ENCODE measurements at regions not wholly inside any gene's neighbourhood (a gene's known extent, or its start where the extent isn't known, plus 50 kb on each side); places are given as distances from the start of the nearest gene placed in this dataset.

DNA sequence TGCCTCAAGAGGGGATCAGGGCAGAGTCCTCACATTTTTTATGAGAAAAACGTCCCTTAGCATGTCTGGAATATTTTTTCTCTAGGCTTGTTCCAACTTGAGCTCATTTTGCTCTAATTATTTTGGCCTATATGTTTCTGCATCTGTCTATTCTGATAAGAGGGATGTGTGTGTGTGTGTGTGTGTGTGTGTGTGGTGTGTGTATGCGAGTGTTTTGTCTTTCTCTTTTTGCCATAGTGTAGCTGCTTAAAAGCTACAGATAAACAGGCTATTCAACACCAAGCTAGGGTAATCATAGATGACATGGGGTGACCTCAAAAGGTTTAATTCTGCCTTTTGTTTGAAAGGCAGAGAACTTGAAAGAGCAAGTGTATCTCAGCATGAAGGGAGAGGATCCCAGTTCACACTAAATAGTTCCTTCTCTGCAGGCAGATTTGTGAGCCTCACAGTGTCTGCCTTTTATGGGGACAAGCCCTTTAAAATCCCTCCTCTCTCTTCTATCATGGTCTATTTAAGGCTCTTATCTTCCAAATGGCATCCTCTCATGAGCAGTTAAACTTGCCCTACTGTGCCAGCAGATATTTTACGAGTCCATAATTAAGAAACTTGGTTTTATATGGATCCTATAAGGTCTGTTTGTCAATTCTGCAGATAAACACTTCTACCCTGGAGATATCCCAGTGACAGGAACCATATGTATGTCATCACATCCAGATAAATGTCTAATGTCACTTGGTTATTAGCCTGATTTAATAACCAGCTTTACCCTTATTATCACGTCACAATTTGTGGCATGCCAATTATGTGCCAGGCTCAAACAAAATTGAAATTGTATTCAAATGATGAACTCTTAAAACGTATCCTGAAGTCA is 202.9 kb upstream of the MTPN start (continued):
- no peak for TF ChIP-seq RARB (CRISPR knock-in tag; IDR thresholded peaks at IDR 0.05)
- no peak for TF ChIP-seq BHLHE40 (IDR thresholded peaks at IDR 0.05; ENCODE audit: low read depth, low read length)
- no peak for TF ChIP-seq RNF2 (IDR thresholded peaks at IDR 0.05; ENCODE audit: borderline replicate concordance, low read depth)
- no peak for TF ChIP-seq MAZ (IDR thresholded peaks at IDR 0.05; ENCODE audit: borderline replicate concordance, low read depth, low read length)
- TF ChIP-seq CHD4 (IDR thresholded peaks at IDR 0.05; ENCODE audit: borderline replicate concordance): no peak
- no peak for TF ChIP-seq KDM1A (IDR thresholded peaks at IDR 0.05; ENCODE audit: low read depth)
- no peak for TF ChIP-seq RCOR1 (IDR thresholded peaks at IDR 0.05; ENCODE audit: low read depth, low read length)
- TF ChIP-seq EHMT2 (IDR thresholded peaks at IDR 0.05; ENCODE audit: low read depth): no peak
- no peak for TF ChIP-seq NFE2L2 (conservative IDR thresholded peaks at IDR 0.05; ENCODE audit: low read length)

DNA sequence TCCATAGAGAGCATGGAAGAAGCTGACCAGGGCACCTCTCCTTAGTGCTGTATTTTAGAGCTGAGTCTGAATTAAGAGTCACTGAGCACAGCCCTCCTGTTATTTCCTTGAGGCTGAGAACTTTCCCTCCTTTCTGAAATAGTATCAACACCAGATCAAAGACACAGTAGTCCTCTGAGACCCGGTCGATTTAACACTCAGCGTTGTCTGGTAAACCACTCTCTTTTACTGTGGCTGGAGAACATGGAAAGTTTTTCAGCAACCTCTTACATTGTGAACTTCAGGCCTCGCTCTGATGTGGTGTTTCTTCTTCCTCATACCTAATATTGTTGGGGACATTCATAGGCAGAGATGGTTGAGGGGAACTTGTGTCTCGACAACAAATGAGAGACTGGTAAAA is 202.0 kb upstream of the MTPN start:
- no peak overlapping the region for H3K27ac ChIP-seq
- no peaks in the 10 kb centered on the region for H3K9me3 ChIP-seq
- ATAC-seq: no peak
- H3K4me2 ChIP-seq: no peak overlapping the region
- CTCF ChIA-PET: interaction anchor here (1.0 kb wide), 1 partner anchor 381 kb away, joined by 3 read pairs; no protein-coding TSS in a partner anchor
- no peak for TF ChIP-seq ZNF302 (CRISPR knock-in tag; IDR thresholded peaks at IDR 0.05)
- TF ChIP-seq, protein P1, sequence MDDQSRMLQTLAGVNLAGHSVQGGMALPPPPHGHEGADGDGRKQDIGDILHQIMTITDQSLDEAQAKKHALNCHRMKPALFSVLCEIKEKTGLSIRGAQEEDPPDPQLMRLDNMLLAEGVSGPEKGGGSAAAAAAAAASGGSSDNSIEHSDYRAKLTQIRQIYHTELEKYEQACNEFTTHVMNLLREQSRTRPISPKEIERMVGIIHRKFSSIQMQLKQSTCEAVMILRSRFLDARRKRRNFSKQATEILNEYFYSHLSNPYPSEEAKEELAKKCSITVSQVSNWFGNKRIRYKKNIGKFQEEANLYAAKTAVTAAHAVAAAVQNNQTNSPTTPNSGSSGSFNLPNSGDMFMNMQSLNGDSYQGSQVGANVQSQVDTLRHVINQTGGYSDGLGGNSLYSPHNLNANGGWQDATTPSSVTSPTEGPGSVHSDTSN (IDR thresholded peaks at IDR 0.05): no peak
- no peaks in the 10 kb centered on the region for H3K4me1 ChIP-seq
- no peak overlapping the region for H3K4me3 ChIP-seq
- WGBS (ENCODE audit: missing lambda C conversion rate): 13% methylated on average over 5 of the region's 5 CpGs
- no peak for DNase-seq (ENCODE audit: low read depth in 1 of 2, low spot score in 1 of 2)
- POLR2A ChIA-PET: no interaction called here
- FAIRE-seq: no peak

DNA sequence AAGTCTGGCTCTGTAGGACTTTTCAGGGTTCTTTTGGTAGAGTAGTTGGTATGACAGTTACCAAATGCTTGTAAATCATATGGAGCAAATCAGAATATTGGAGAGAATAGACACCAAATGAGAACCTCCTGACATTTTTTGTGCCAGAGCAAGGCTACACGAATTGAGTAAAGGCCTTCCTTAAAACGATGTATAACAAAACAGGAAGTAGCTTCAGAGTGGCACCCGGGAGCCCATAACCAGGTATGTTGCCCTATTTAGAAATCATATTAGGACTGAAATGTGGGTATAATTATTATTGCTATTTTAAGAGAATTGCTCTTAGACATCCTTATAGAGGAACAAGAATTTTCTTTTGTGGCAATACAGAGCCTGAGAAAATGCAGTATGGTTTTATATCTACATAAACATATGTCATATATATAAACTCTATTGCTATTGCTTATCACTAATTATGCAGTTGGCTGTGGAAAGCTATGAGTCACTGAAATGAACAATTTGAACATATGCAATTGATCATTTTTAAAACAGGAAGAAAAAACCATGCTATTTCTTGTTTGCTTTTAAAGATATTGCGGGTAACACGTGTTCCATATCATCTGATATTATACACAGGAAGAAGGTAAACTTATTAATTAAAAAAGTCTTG is 197.4 kb upstream of the MTPN start:
- H3K4me3 ChIP-seq: no peak overlapping the region
- no peak for TF ChIP-seq CBX8 (IDR thresholded peaks at IDR 0.05)
- TF ChIP-seq, protein P2, sequence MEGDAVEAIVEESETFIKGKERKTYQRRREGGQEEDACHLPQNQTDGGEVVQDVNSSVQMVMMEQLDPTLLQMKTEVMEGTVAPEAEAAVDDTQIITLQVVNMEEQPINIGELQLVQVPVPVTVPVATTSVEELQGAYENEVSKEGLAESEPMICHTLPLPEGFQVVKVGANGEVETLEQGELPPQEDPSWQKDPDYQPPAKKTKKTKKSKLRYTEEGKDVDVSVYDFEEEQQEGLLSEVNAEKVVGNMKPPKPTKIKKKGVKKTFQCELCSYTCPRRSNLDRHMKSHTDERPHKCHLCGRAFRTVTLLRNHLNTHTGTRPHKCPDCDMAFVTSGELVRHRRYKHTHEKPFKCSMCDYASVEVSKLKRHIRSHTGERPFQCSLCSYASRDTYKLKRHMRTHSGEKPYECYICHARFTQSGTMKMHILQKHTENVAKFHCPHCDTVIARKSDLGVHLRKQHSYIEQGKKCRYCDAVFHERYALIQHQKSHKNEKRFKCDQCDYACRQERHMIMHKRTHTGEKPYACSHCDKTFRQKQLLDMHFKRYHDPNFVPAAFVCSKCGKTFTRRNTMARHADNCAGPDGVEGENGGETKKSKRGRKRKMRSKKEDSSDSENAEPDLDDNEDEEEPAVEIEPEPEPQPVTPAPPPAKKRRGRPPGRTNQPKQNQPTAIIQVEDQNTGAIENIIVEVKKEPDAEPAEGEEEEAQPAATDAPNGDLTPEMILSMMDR (IDR thresholded peaks at IDR 0.05): no peak
- FAIRE-seq: no peak
- no peak overlapping the region for H3K4me2 ChIP-seq
- H3K9me3 ChIP-seq: no peaks in the 10 kb centered on the region
- no peaks in the 10 kb centered on the region for H3K4me1 ChIP-seq
- no peak for ATAC-seq
- H3K27ac ChIP-seq: no peak overlapping the region
- ChIA-PET CTCF (no interaction called here), POLR2A (no interaction called here)
- DNase-seq (ENCODE audit: low read depth in 1 of 2, low spot score in 1 of 2): no peak
- WGBS (ENCODE audit: missing lambda C conversion rate): 17% methylated on average over 5 of the region's 5 CpGs

DNA sequence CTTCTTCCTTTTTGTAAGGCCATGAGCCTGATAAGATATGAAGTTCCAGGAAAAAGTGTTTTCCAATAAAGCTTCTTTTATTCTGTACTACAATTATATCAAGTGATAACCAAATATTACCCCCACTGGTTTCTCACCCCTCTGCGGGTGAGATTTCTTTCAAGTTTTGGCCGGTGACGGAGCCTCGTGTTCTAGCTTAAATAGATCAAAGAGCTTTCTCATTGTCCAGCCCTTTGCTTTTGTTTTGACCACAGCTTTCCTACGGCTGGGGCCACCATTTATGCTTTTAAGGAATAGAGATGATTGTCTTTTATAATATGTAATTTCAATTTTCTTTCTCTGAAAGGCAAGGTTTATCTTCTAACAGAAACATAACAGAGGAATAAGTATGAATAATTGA is 196.7 kb upstream of the MTPN start:
- no peaks in the 10 kb centered on the region for H3K9me3 ChIP-seq
- H3K4me1 ChIP-seq: no peaks in the 10 kb centered on the region
- POLR2A ChIA-PET: no interaction called here
- H3K4me3 ChIP-seq: no peak overlapping the region
- FAIRE-seq (no peak), DNase-seq (ENCODE audit: low read depth in 1 of 2, low spot score in 1 of 2) (no peak), ATAC-seq (no peak)
- 47% methylated on average over 5 of the region's 5 CpGs for WGBS (ENCODE audit: missing lambda C conversion rate)
- no peak overlapping the region for H3K4me2 ChIP-seq
- H3K27ac ChIP-seq: no peak overlapping the region
- CTCF ChIA-PET: no interaction called here
- no peak for TF ChIP-seq POLR2A (IDR thresholded peaks at IDR 0.05; ENCODE audit: low read length)
- no peak for TF ChIP-seq MYC (IDR thresholded peaks at IDR 0.05; ENCODE audit: borderline replicate concordance, low read length)
- TF ChIP-seq SMC3 (IDR thresholded peaks at IDR 0.05): no peak
- TF ChIP-seq KDM1A (IDR thresholded peaks at IDR 0.05; ENCODE audit: low read depth): no peak
- TF ChIP-seq, protein P3, sequence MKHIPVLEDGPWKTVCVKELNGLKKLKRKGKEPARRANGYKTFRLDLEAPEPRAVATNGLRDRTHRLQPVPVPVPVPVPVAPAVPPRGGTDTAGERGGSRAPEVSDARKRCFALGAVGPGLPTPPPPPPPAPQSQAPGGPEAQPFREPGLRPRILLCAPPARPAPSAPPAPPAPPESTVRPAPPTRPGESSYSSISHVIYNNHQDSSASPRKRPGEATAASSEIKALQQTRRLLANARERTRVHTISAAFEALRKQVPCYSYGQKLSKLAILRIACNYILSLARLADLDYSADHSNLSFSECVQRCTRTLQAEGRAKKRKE (CRISPR knock-in tag; IDR thresholded peaks at IDR 0.05; ENCODE audit: low read depth): no peak
- TF ChIP-seq ZSCAN20 (CRISPR knock-in tag; IDR thresholded peaks at IDR 0.05): no peak
- no peak for TF ChIP-seq FOSL2 (IDR thresholded peaks at IDR 0.05)
- no peak for TF ChIP-seq FOSL2 (CRISPR knock-in tag; IDR thresholded peaks at IDR 0.05)
- TF ChIP-seq CEBPB (IDR thresholded peaks at IDR 0.05): no peak
- TF ChIP-seq HDAC2 (IDR thresholded peaks at IDR 0.05): no peak
- no peak for TF ChIP-seq ZFP36 (IDR thresholded peaks at IDR 0.05; ENCODE audit: borderline replicate concordance, partially characterized antibody)
- TF ChIP-seq POLR2AphosphoS2 (conservative IDR thresholded peaks at IDR 0.05; ENCODE audit: low read length): no peak
- TF ChIP-seq, protein P4, sequence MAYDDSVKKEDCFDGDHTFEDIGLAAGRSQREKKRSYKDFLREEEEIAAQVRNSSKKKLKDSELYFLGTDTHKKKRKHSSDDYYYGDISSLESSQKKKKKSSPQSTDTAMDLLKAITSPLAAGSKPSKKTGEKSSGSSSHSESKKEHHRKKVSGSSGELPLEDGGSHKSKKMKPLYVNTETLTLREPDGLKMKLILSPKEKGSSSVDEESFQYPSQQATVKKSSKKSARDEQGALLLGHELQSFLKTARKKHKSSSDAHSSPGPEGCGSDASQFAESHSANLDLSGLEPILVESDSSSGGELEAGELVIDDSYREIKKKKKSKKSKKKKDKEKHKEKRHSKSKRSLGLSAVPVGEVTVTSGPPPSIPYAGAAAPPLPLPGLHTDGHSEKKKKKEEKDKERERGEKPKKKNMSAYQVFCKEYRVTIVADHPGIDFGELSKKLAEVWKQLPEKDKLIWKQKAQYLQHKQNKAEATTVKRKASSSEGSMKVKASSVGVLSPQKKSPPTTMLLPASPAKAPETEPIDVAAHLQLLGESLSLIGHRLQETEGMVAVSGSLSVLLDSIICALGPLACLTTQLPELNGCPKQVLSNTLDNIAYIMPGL (CRISPR knock-in tag; IDR thresholded peaks at IDR 0.05; ENCODE audit: borderline replicate concordance): no peak
- no peak for TF ChIP-seq KDM5A (IDR thresholded peaks at IDR 0.05)
